ENCODE measurements at regions not wholly inside any gene's neighbourhood (a gene's known extent, or its start where the extent isn't known, plus 50 kb on each side); places are given as distances from the start of the nearest gene placed in this dataset.
"Not testable (repeated sequence)": the region's sequence is repeated elsewhere in the genome, so short reads cannot be mapped to it uniquely, and the experiment has no call there.

GRCh38 chr17:5753421-5753820 is 169.1 kb upstream of the NLRP1 start:
- no peak for DNase-seq

DNA sequence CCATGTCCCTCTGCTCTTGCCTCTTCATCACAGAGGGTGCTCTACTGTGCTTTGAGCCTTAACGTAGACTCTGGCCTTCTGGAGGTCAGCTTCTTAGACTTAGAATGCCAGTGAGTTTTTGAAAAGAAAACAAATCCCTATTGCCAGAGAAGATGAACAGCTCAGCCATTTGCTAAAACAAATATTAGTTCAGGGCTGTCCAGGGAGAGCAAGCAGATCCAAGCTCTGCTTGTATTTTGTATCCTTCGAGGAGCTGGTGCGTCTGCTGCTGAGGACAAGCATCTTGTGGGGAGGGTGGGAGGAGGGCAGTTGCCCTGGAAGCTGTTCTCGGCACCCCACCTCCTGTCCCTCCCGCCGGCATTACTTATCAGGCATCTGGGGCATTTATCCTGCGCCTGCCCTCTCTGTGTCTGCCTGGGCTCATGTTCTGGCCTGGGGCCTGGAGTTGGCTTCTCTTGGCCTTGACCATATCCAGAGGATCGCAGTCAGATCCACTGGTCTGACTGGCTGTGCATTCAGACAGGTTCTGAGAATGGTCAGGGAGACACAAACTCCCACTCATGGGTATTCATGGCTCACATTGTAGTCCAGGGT is 173.1 kb upstream of the NLRP1 start:
- DNase-seq = no peak

DNA sequence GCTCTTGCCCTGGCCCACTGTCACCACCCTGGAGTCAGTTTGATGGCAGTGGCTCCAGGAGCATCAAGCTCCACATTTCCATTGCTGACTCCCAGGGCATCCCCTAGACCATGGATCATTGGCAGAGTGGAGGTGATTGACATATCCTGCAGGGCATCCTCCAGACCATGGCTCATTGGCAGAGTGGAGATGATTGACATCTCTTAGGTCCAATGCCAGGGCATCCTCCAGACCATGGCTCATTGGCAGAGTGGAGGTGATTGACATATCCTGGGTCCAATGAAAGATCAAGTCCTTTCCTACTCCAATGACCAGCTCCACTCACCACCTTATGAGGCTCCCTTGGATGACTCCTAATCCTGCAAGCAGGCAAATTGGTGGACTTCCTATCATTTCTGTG is 174.3 kb upstream of the NLRP1 start:
- DNase-seq = no peak

DNA sequence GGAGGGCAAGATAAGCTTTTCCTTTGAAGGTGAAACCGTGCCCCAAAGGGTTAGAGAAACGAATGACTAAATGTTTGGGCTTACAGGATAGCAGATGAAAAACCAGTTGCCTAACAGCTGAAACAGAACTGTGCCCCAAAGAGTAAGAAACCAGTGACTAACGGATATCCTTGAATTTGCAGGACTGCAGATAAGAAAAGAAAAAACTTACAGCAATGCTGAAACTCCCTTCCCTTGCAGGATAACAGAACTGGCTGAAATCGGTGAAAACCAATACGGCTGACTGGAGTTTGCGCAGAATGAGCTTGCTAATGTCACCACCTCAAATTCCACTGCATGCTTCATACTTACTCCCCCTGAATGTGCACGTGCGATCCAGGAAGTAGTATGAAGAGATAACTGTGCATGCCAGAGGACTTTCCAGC is 175.2 kb upstream of the NLRP1 start:
- no peak for DNase-seq

DNA sequence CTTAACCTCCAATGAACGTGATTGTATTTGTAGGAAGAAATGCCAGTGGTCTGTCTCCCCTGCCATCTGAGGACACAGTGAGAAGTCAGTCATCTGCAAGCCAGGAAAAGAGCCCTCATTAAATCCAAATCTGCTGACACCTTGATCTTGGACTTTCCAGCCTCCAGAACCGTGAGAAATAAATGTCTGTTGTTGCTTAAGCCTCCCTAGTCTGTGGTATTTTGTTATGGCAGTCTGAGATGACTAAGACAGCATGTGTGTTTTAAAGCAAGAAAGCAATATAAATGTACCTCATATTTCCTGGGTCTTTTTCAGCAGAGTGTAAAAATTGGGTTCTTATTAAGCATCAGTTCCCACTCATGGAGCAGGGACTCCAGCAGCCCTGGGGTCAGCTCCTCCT is 177.9 kb upstream of the NLRP1 start:
- DNase-seq = no peak

DNA sequence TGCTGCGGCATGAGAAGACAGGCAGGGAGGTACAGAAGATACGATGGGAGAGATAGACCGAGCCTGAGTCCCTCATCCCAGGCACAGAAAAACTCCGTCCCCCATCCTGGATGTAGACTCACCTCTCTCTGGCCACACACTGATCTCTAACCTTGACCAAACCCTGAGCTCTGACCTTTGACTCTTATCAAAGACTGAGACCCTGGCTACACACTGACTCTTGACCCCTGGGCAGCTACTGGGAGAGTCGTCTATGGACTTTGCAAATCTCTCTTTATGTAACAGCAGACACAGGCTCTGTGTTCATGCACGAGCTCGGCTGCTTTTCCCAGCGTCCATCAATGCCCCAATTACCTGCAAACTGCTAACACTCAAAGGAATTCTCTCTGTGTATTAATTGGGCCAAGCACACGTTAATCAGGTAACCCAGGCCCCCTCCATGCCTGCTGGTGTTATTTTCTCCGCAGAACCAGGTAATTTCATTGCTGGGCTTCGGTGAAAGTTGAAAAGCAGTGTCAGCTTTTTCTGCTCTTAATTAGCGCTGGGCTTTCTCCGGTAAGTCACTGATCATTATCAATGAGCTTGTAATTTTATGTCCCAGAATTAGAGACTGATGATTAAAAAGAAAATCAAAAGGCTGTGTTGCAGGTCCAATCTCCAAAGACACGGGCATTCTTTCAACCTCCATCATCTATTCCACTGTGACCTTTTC is 179.4 kb upstream of the NLRP1 start:
- DNase-seq = no peak

GRCh38 chr17:5769593-5770354 is 185.5 kb upstream of the NLRP1 start:
- DNase-seq = no peak

DNA sequence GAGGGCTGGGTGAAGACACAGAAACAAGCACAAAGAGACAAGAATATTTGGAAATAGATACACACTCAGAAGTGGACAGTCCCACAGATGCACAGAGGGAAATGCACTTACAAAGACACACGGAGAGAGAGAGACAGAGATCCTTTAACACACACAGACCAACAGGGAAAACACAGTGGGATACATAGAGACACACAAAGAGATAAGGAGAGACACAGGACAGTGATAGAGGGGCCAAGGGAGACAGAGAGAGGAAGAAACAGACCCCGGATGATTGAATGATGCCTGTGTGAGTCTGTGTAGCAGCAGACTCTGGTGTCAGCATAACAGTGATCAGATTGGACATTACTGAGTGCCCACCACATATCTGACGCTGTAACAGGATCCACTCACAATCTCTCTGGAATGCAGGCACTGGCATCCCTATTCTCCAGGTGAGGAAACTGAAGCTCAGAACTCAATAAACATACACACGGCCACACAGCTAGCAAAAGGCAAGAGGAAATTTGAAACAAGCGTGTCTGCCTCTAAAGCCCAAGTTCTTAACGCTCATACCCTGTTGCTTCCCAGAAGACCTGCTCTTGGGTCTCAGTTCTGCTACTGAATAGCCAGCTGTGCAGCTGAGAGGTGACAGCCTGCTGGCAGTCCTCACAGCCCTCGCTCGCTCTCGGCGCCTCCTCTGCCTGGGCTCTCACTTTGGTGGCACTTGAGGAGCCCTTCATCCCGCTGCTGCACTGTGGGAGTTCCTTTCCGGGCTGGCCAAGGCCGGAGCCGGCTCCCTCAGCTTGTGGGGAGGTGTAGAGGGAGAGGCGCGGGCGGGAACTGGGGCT is 186.3 kb upstream of the NLRP1 start:
- DNase-seq = no peak

DNA sequence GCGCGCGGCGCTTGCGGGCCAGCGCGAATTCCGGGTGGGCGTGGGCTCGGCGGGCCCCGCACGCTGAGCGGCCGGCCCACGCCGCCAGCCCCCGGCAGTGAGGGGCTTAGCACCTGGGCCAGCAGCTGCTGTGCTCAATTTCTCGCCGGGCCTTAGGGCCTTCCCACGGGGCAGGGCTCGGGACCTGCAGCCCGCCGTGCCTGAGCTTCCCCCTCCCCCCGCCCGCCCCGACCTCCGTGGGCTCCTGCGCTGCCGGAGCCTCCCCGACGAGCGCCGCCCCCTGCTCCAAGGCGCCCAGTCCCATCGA is 186.9 kb upstream of the NLRP1 start:
- not testable (repeated sequence) for DNase-seq

DNA sequence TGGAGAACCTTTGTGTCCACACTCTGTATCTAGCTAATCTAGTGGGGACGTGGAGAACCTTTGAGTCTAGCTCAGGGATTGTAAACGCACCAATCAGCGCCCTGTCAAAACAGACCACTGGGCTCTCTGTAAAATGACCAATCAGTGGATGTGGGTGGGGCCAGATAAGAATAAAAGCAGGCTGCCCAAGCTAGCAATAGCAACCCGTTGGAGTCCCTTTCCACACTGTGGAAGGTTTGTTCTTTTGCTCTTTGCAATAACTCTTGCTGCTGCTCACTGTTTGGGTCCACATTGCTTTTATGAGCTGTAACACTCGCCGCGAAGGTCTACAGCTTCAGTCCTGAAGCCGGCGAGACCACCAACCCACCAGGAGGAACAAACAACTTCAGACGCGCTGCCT is 187.7 kb upstream of the NLRP1 start:
- DNase-seq = not testable (repeated sequence)

DNA sequence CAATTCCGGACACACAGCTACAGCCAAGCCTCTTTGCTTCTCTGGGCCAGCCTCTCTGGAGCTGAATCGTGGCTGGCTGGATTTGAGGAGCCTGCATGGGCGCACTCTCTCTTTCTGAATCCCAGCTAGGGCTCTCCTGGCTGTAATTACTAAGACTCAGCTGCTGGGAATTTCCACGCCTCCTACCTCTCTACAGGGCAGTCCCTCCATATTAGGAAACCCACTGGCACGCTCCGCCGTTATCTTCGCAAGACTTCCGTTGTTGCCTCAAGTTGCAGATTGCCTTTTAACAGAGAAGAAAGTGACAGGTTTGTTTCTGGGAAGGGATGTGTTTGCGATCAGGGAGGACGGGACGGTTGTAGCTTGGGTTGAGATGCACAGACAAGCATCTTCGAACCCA is 188.4 kb upstream of the NLRP1 start:
- no peak for DNase-seq

GRCh38 chr17:5773816-5774360 is 189.6 kb upstream of the NLRP1 start:
- DNase-seq = no peak

- DNase-seq = no peak
These were observed 190.8 kb upstream of the NLRP1 start for GRCh38 chr17:5775098-5775497.

DNA sequence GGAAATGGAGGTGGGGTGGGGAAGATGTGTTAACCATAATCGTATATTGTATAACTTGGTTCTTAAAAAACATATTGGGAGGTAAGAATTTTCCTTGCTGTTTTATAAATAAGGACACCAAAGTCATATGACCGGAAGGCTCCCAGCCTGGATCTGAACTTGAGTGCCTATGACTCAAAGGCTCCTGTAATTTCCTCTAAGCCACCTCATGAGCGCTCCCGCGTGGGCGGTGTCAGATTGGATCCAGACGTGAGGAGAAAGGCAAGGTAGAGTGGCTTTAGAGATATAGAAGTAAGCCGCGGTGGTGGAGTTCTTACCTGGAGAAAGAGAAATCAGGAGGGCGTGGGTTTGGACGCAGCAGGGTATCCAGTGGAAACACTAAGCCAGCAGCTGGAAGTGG is 196.2 kb upstream of the NLRP1 start:
- DNase-seq = no peak

DNA sequence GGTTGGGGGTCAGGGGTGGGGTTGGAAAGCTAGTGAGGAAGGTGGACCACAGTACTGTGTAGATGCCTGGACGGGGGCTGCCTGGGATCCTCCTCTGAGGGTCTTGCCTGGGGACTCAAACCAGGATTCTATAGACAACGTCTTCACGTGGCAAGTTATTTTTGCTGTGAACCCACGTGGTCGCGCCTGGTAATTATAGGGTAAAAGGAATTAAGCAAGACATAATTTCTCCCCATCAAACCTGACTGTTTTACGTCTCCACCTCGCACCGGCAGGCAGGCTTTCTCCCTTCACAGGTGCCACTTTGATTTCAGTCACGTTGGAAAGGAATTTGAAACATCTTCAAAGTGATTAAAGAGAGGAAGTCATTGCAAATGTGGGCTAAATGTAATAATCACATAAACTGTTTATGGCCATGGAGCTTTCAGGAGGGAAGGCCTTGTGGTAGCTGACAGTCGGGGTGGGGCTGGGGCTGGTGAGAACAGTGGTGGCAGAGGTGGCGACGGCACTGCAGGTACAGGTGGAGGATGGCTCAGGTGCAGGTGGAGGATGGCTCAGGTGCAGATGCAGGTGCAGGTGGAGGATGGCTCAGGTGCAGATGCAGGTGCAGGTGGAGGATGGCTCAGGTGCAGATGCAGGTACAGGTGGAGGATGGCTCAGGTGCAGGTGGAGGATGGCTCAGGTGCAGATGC is 197.1 kb upstream of the NLRP1 start:
- DNase-seq = no peak

DNA sequence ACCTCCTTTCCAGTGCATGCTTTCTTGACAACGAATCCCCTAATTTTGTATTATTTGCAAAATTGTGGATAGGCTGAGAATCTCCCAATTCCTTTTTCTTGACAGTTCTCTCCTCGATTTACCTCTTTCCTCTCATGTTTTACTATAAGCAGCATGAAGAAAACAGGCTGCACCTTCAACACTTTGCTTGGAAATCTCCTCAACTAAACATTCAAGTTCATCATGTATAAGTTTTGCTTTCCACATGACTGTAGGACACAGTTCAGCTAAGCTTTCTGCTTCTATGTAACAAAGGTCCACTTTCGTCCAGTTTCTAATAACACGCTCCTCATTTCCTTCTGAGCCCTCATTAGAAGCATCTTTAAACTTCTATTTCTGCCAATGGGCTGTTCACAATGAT is 199.0 kb upstream of the NLRP1 start:
- no peak for DNase-seq

DNA sequence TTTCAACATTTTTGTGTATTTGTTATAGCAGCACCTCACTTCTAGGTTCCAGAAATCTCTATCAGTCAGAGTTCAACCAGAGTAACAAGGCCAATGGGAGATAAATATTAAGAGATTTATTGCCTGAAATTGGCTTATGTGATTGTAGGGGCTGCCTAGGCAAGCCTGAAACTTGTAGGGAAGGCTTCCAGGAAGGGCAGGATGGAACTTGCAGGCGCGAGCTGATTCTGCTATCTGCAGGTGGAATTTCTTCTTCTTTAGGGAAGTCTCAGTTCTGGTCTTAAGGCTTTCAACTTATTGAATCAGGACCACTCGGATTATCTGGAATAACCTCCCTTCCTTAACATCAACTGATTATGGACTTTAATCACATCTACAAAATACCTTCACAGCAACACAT is 199.5 kb upstream of the NLRP1 start:
- DNase-seq = no peak

- no peak for DNase-seq
These were observed 200.5 kb upstream of the NLRP1 start for GRCh38 chr17:5784791-5785190.

DNA sequence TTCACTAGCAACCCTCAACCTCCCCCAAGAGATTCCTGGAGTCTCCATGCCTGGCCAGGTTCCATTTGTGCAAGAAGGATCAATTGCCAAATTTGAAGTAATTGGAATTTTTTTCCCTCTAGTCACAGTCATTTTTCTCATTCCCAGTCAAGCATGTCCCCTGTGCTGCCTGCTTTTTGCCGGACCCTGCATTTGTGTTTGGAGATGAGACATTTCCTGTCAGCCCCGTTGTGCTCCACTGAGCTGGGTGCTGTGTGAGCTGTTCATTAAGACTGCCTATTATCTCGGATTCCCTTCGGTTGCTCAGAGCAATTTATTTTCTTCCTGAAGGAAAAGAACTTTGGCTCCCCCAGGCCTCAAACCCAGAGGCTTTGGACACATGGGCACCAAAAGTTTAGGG is 201.0 kb upstream of the NLRP1 start:
- no peak for DNase-seq

- DNase-seq = no peak
These were observed 201.7 kb upstream of the NLRP1 start for GRCh38 chr17:5785867-5786509.

GRCh38 chr17:5786510-5786875 is 202.2 kb upstream of the NLRP1 start:
- DNase-seq = no peak

DNA sequence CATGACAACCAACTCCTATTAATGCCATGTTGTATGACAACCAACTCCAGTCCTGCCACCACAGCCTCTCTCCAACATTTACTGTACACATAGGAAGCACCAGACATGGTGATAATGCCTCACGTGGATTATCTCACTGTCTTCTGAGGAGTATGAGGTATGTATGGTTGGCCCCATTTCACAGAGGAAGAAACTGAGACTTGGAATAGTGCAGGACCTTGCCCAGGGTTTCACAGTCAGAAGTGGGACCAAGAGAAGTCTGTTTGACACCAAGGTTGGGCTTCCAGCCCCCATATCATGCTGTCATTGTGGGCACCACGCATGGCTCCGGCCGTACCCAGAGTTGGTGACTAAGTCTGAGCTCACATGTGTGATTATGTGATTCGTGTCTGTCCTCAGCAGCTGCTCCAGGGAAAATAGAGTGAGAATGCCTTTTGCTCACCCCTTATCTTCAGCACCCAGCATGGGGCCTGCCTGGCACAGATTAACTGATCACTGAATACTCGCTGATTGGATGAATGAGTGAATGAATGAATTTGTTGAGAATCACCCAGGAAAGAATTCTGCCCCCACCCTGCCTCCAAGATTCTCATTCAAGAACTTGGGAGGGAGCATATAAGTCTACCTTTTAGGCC is 204.1 kb upstream of the NLRP1 start:
- no peak for DNase-seq
